ENCODE measurements at regions not wholly inside any gene's neighbourhood (a gene's known extent, or its start where the extent isn't known, plus 50 kb on each side); places are given as distances from the start of the nearest gene placed in this dataset.

- no peak overlapping the region; a peak in 1 of 4 replicates for H3K4me2 ChIP-seq (ENCODE audit: insufficient read depth in 1 of 2, low read depth in 2 of 2, low read length in 2 of 2)
- FAIRE-seq (no peak), DNase-seq (ENCODE audit: low read depth in 1 of 2, low spot score in 2 of 2) (no peak)
- TF ChIP-seq EZH2 (IDR thresholded peaks at IDR 0.05; ENCODE audit: low read depth, low read length, severe bottlenecking) (no peak), FOSL1 (IDR thresholded peaks at IDR 0.05; ENCODE audit: insufficient read depth, low read depth, low read length) (no peak)
- H3K36me3 ChIP-seq (ENCODE audit: control insufficient read depth in 2 of 4, insufficient read depth in 4 of 4, low read length in 3 of 4) = no peaks in the 10 kb centered on the region
- H3K79me1 ChIP-seq (ENCODE audit: low read depth, low read length) = no peaks in the 10 kb centered on the region
- ChIA-PET CTCF (ENCODE audit: partially characterized antibody) (interaction anchor here (0.8 kb wide), 1 partner anchor 35 kb away, joined by 3 read pairs; no protein-coding TSS in a partner anchor), POLR2A (ENCODE audit: partially characterized antibody) (no interaction called here)
- no peaks in the 10 kb centered on the region for H4K20me1 ChIP-seq (replicated peaks in 1 of 2; ENCODE audit: control insufficient read depth in 1 of 2, insufficient read depth in 2 of 2, low read length in 2 of 2)
- H2BK20ac ChIP-seq (ENCODE audit: low read length) = no peak overlapping the region
- H3K27me3 ChIP-seq (replicated peaks in 1 of 4; ENCODE audit: control insufficient read depth in 3 of 4, extremely low read depth in 1 of 4, insufficient read depth in 3 of 4, low read length in 3 of 4) = no peaks in the 10 kb centered on the region
- H3K4me1 ChIP-seq (replicated peaks in 1 of 4; ENCODE audit: control insufficient read depth in 3 of 4, insufficient read depth in 4 of 4, low read length in 3 of 4) = peaks cover 0 to 6% (median 4%) of the 10 kb centered on the region in 4 experiments; a peak in 5 of 7 replicates
- no peak overlapping the region for H3K23ac ChIP-seq (ENCODE audit: insufficient read length)
- H3K23me2 ChIP-seq (ENCODE audit: low read depth, low read length) = no peaks in the 10 kb centered on the region
- H4K5ac ChIP-seq (ENCODE audit: insufficient read length, low read depth, low read length) = no peak overlapping the region
- H3K79me2 ChIP-seq (ENCODE audit: control insufficient read depth in 1 of 2, insufficient read depth in 2 of 2, low read length in 2 of 2) = no peaks in the 10 kb centered on the region
- no peak overlapping the region for H3K56ac ChIP-seq (replicated peaks; ENCODE audit: insufficient read length, low read depth, low read length)
- H2BK12ac ChIP-seq (ENCODE audit: low read depth, low read length) = 0 out of 2 replicates have a peak overlapping the region, but pooled peaks have one; percentile 9
- no peak overlapping the region for H2BK120ac ChIP-seq (replicated peaks; ENCODE audit: low read depth, low read length)
- no peak overlapping the region for H3K14ac ChIP-seq (ENCODE audit: insufficient read length)
- peak overlapping the region; percentile 44 for H4K91ac ChIP-seq (replicated peaks; ENCODE audit: insufficient read length, low read length)
- no peak overlapping the region for H2BK15ac ChIP-seq (ENCODE audit: low read length)
- H3K9me3 ChIP-seq (ENCODE audit: insufficient read depth in 2 of 2, low read depth in 1 of 2, low read length in 1 of 2) = no peaks in the 10 kb centered on the region
- H3K4me3 ChIP-seq (ENCODE audit: extremely low read depth in 1 of 4, insufficient read depth in 2 of 4, low read depth in 3 of 4, low read length in 4 of 4) = no peak overlapping the region
- H3K27ac ChIP-seq (ENCODE audit: low read depth, low read length) = no peak overlapping the region
- H3K18ac ChIP-seq (ENCODE audit: extremely low read depth, low read length) = no peak overlapping the region; the same call in 1 of the 2 replicates
- no peak overlapping the region for H3K9ac ChIP-seq (replicated peaks in 1 of 4; ENCODE audit: extremely low read depth in 1 of 4, low read depth in 3 of 4, low read length in 3 of 4)
- WGBS, 2 experiments (ENCODE audit: extremely low coverage in 1 of 2, insufficient coverage in 1 of 2, insufficient read length in 1 of 2, insufficient replicate concordance in 2 of 2, low coverage in 1 of 2, low lambda C conversion rate in 2 of 2, missing lambda C conversion rate in 1 of 2) = 75% methylated on average over 14 of the region's 14 CpGs; no CpG with 5 or more reads in 1 of the 2 experiments
- H2AFZ ChIP-seq (ENCODE audit: low read length) = no peak overlapping the region
- no peak overlapping the region for H2BK5ac ChIP-seq (ENCODE audit: low read depth, low read length)
- H2AK5ac ChIP-seq (ENCODE audit: low read depth, low read length) = no peak overlapping the region
- no peak overlapping the region for H4K8ac ChIP-seq (ENCODE audit: extremely low read depth, insufficient read depth, low read length)
- H3K4ac ChIP-seq (replicated peaks; ENCODE audit: insufficient read length, low read depth, low read length) = no peak overlapping the region
These were observed 539.5 kb downstream of the FGF9 start for GRCh38 chr13:22210134-22210930.
